Activated CD8-positive, alpha-beta T cell treated with anti-CD3 and anti-CD28 coated beads for 36 hours (primary cell): ENCODE measurements at regions not wholly inside any gene's neighbourhood (a gene's known extent, or its start where the extent isn't known, plus 50 kb on each side); places are given as distances from the start of the nearest gene placed in this dataset.

Source experiments
- ATAC-seq: fragments of 200-7000 bp; cut with Tn5 transposase; one replicate; pipeline ENCODE4 v1.10.0; 2021; ENCODE audit warnings: mild to moderate bottlenecking, moderate library complexity
- CTCF ChIA-PET: fragments of 350-600 bp; sonication (Branson Sonifier 250); formaldehyde crosslinking; loops from one replicate; lab custom pipeline; 2021; ENCODE audit warnings: antibody characterized with exemption; lab: Charles Lee
- POLR2A ChIA-PET: fragments of 350-600 bp; sonication (Branson Sonifier 250); formaldehyde crosslinking; loops from one replicate; lab custom pipeline; 2021; ENCODE audit warnings: antibody characterized with exemption; lab: Charles Lee
- DNase-seq: peaks from one replicate; pipeline ENCODE4 v3.0.0-alpha.2; 2020
- H3K27ac Mint-ChIP-seq: one replicate; pipeline ENCODE4 v1.8.0; 2021; ENCODE audit warnings: mild to moderate bottlenecking, mixed read lengths
- H3K27me3 Mint-ChIP-seq: one replicate; pipeline ENCODE4 v1.8.0; 2021; ENCODE audit warnings: mixed read lengths
- H3K36me3 Mint-ChIP-seq: one replicate; pipeline ENCODE4 v1.8.0; 2021; ENCODE audit warnings: low read depth, mixed read lengths
- H3K4me1 Mint-ChIP-seq: one replicate; pipeline ENCODE4 v1.8.0; 2021; ENCODE audit warnings: low read depth, mixed read lengths
- H3K4me3 Mint-ChIP-seq: one replicate; pipeline ENCODE4 v1.8.0; 2021; ENCODE audit warnings: mild to moderate bottlenecking, moderate library complexity, mixed read lengths
- H3K9me3 Mint-ChIP-seq: one replicate; pipeline ENCODE4 v1.8.0; 2021; ENCODE audit warnings: mixed read lengths
- CTCF ChIP-seq: fragments of 200-600 bp; IDR thresholded peaks from one replicate; pipeline ENCODE4 v1.8.0; 2022; ENCODE audit warnings: antibody characterized with exemption, mild to moderate bottlenecking
- intact Hi-C: fragments of 100-400 bp; cut with micrococcal nuclease; formaldehyde crosslinking; loops from one replicate; pipeline ENCODE4 v1.10.0; 2022

GRCh38 chr1:117681093-117681900 lies 75.4 kb downstream of the TENT5C start:
- Mint-ChIP-seq H3K4me1 (no peaks in the 10 kb centered on the region), H3K27me3 (peaks cover 3% of the 10 kb centered on the region), H3K9me3 (no peaks in the 10 kb centered on the region), H3K36me3 (no peaks in the 10 kb centered on the region), H3K4me3 (no peak overlapping the region), H3K27ac (no peak overlapping the region)
- intact Hi-C loops = no loop called here
- no peak for TF ChIP-seq CTCF
- ChIA-PET POLR2A (no interaction called here), CTCF (interaction anchor here (1.1 to 3.1 kb wide), 5 partner anchors 9 to 146 kb away, joined by 3 to 10 read pairs (median 4); no protein-coding TSS in a partner anchor)
- ATAC-seq (no peak), DNase-seq (no peak)

GRCh38 chr1:117681901-117682250 lies 76.0 kb downstream of the TENT5C start:
- Mint-ChIP-seq H3K4me1 (no peaks in the 10 kb centered on the region), H3K27ac (no peak overlapping the region)

GRCh38 chr1:117682372-117682771 lies 76.5 kb downstream of the TENT5C start:
- Mint-ChIP-seq H3K36me3 (no peaks in the 10 kb centered on the region), H3K4me3 (no peak overlapping the region), H3K9me3 (no peaks in the 10 kb centered on the region), H3K4me1 (no peaks in the 10 kb centered on the region), H3K27ac (no peak overlapping the region), H3K27me3 (peaks cover 3% of the 10 kb centered on the region)
- ATAC-seq = no peak
- ChIA-PET CTCF (interaction anchor here (0.7 to 3.1 kb wide), 7 partner anchors 8 to 213 kb away, joined by 3 to 10 read pairs (median 4); no protein-coding TSS in a partner anchor), POLR2A (interaction anchor here (0.9 kb wide), 1 partner anchor 105 kb away, joined by 3 read pairs; no protein-coding TSS in a partner anchor)
- DNase-seq = no peak
- TF ChIP-seq CTCF = no peak
- intact Hi-C loops = no loop called here

More at GRCh38 chr1:117681901-117682250, 76.0 kb downstream of the TENT5C start:
- no peak overlapping the region for H3K4me3 Mint-ChIP-seq
- H3K27me3 Mint-ChIP-seq = peaks cover 3% of the 10 kb centered on the region
- CTCF ChIA-PET = interaction anchor here (0.7 to 3.1 kb wide), 6 partner anchors 7 to 214 kb away, joined by 3 to 10 read pairs (median 6); no protein-coding TSS in a partner anchor
- H3K9me3 Mint-ChIP-seq = no peaks in the 10 kb centered on the region
- no peaks in the 10 kb centered on the region for H3K36me3 Mint-ChIP-seq
- DNase-seq (no peak), ATAC-seq (no peak)
- no peak for TF ChIP-seq CTCF
- intact Hi-C loops = no loop called here
- POLR2A ChIA-PET = no interaction called here

GRCh38 chr1:117683571-117684285 lies 77.9 kb downstream of the TENT5C start:
- no peaks in the 10 kb centered on the region for H3K9me3 Mint-ChIP-seq

More at GRCh38 chr1:117683571-117684285, 77.9 kb downstream of the TENT5C start:
- H3K4me1 Mint-ChIP-seq = no peaks in the 10 kb centered on the region
- H3K4me3 Mint-ChIP-seq = no peak overlapping the region
- H3K36me3 Mint-ChIP-seq = no peaks in the 10 kb centered on the region
- ChIA-PET POLR2A (no interaction called here), CTCF (interaction anchor here (0.8 to 3.1 kb wide), 4 partner anchors 9 to 149 kb away, joined by 3 to 10 read pairs (median 6); no protein-coding TSS in a partner anchor)
- no peak for ATAC-seq
- intact Hi-C loops = no loop called here
- TF ChIP-seq CTCF = no peak
- no peak for DNase-seq
- peaks cover under 1% of the 10 kb centered on the region for H3K27me3 Mint-ChIP-seq
- no peak overlapping the region for H3K27ac Mint-ChIP-seq
